ENCODE measurements at regions not wholly inside any gene's neighbourhood (a gene's known extent, or its start where the extent isn't known, plus 50 kb on each side); places are given as distances from the start of the nearest gene placed in this dataset.

DNA sequence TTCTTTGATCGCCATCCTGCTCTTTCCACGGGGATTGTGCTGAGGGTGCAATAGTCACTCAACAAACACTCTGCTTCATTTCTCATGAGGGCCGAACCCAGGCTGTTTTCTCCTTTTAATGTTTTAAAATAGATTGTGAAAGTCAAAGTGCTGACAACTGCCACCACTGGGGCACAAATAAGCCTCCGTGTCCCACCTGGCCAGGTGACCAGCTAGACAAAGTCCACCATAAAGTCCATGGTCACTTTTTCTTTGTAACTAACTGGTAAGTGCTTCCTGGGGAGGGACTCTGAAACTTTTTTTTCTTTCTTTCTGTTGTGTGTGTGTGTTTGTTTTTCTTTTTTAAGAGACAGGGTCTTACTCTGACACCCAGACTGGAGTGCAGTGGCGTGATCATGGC is 219.8 kb downstream of the LY86 start:
- no peak for DNase-seq (ENCODE audit: low spot score in 2 of 2)
- TF ChIP-seq POLR2AphosphoS5 (IDR thresholded peaks at IDR 0.05) (no peak), EP300 (IDR thresholded peaks at IDR 0.05) (no peak), POLR2A (IDR thresholded peaks at IDR 0.05) (no peak)
- TF ChIP-seq, protein P1, sequence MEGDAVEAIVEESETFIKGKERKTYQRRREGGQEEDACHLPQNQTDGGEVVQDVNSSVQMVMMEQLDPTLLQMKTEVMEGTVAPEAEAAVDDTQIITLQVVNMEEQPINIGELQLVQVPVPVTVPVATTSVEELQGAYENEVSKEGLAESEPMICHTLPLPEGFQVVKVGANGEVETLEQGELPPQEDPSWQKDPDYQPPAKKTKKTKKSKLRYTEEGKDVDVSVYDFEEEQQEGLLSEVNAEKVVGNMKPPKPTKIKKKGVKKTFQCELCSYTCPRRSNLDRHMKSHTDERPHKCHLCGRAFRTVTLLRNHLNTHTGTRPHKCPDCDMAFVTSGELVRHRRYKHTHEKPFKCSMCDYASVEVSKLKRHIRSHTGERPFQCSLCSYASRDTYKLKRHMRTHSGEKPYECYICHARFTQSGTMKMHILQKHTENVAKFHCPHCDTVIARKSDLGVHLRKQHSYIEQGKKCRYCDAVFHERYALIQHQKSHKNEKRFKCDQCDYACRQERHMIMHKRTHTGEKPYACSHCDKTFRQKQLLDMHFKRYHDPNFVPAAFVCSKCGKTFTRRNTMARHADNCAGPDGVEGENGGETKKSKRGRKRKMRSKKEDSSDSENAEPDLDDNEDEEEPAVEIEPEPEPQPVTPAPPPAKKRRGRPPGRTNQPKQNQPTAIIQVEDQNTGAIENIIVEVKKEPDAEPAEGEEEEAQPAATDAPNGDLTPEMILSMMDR (IDR thresholded peaks at IDR 0.05) = no peak
- no peaks in the 10 kb centered on the region for H3K9me3 ChIP-seq
- no peak overlapping the region for H3K4me3 ChIP-seq
- H3K27ac ChIP-seq = no peak overlapping the region
- no peaks in the 10 kb centered on the region for H3K27me3 ChIP-seq
- WGBS = 82% methylated on average over 5 of the region's 5 CpGs
- peaks cover 32% of the 10 kb centered on the region for H3K4me1 ChIP-seq
- H3K36me3 ChIP-seq = no peaks in the 10 kb centered on the region

DNA sequence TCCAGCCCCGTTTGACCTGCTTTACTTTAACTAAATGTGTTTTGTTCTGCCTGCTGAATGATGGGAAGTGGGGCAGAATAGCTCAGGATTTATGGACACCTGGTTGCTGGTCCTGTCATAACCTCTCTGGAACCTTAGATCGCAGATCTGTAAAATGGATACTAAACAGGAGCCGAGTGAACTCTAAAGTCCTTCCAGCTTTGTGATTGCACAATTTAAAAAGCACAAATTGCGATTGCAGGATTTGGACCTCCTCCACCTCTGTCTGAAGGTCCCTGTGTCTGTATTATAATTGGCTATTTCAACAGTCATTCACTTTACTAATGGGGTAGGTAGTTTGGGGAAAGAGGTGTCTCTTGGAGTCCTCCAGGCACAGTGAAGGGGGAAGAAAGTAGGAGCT is 220.4 kb downstream of the LY86 start:
- Histone ChIP-seq H3K9me3 (no peaks in the 10 kb centered on the region), H3K27ac (no peak overlapping the region), H3K36me3 (no peaks in the 10 kb centered on the region), H3K27me3 (no peaks in the 10 kb centered on the region), H3K4me3 (no peak overlapping the region), H3K4me1 (peaks cover 26% of the 10 kb centered on the region)
- DNase-seq (ENCODE audit: low spot score in 2 of 2) = no peak
- TF ChIP-seq, protein P1 (IDR thresholded peaks at IDR 0.05) = no peak
- no peak for TF ChIP-seq EP300 (IDR thresholded peaks at IDR 0.05)
- 78% methylated on average over 4 of the region's 4 CpGs for WGBS

DNA sequence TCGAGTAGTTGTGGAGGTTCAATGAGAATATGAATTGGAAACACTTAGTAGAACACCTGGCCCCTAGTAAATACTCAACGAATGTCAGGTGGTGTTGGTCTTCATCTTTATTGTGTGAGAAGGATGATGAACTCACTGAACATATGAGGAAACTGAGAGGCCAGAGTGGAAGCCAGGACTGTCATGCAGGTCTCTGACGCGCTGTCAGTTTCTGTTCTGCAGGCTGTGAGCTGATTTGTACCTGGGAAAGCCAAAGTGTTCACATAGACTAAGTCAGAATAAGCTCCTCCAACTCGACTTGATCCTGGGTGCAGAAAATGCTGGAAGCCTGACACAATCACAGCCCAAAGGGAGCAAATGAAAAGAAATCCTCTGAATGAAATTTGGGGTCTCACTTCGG is 222.2 kb downstream of the LY86 start:
- peak overlapping the region; percentile 33 for H3K4me3 ChIP-seq
- no peaks in the 10 kb centered on the region for H3K27me3 ChIP-seq
- no peaks in the 10 kb centered on the region for H3K9me3 ChIP-seq
- DNase-seq (ENCODE audit: low spot score in 2 of 2) = no peak
- peak overlapping the region; percentile 64 for H3K27ac ChIP-seq
- no peaks in the 10 kb centered on the region for H3K36me3 ChIP-seq
- 54% methylated on average over 6 of the region's 6 CpGs for WGBS
- H3K4me1 ChIP-seq = peaks cover 18% of the 10 kb centered on the region
- no peak for TF ChIP-seq POLR2AphosphoS5 (IDR thresholded peaks at IDR 0.05)
- TF ChIP-seq POLR2A (IDR thresholded peaks at IDR 0.05) = no peak
- TF ChIP-seq, protein P1 (IDR thresholded peaks at IDR 0.05) = no peak
- no peak for TF ChIP-seq EP300 (IDR thresholded peaks at IDR 0.05)

DNA sequence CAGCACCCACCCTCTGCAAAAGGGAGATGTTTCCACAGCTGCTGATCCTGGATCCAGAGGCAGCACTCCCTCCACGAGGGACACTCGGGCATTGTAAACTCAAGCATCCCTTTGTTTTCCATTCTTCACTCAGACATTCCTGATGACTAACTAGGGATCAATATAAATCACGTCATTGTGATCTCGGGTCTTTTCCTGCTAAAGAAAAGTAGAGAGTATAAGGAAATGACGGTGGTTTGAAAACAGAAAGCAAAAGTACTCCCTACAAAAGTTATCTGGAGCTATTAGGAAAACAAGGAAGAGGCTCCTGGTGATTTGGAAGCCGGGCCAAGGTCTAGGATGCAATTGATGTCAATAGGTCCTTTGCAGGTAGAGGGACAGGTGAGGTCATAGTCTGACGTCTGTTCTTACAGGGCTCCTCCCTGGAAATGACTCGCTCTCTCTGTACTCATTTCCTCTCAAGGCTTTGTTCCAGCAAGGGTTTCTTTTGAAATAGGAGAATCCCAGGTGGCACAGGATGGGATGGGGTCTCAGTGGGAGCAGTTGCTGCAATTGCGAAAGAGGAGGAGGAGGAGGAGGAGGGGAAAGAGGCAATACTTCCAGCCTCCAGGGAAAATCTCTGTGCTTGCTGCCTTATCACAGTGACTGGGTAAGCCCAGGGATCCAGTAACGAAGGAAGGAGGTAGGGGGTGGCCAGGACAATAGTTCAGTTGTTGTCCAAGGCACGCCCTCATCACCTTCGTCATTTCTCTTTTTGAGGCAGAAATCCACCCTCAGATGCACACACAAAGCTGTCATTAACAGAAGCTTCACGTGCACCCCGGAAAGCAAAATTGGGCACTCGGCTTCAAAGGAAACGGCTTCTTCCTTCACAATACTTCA is 222.8 kb downstream of the LY86 start:
- Histone ChIP-seq H3K9me3 (no peaks in the 10 kb centered on the region), H3K27me3 (no peaks in the 10 kb centered on the region), H3K4me1 (peaks cover 18% of the 10 kb centered on the region), H3K36me3 (no peaks in the 10 kb centered on the region), H3K27ac (peak overlapping the region; percentile 64), H3K4me3 (peak overlapping the region; percentile 33)
- TF ChIP-seq EP300 (IDR thresholded peaks at IDR 0.05) (no peak), POLR2AphosphoS5 (IDR thresholded peaks at IDR 0.05) (no peak), POLR2A (IDR thresholded peaks at IDR 0.05) (no peak)
- TF ChIP-seq, protein P1 (IDR thresholded peaks at IDR 0.05) = no peak
- no peak for DNase-seq (ENCODE audit: low spot score in 2 of 2)
- WGBS = 22% methylated on average over 16 of the region's 16 CpGs

DNA sequence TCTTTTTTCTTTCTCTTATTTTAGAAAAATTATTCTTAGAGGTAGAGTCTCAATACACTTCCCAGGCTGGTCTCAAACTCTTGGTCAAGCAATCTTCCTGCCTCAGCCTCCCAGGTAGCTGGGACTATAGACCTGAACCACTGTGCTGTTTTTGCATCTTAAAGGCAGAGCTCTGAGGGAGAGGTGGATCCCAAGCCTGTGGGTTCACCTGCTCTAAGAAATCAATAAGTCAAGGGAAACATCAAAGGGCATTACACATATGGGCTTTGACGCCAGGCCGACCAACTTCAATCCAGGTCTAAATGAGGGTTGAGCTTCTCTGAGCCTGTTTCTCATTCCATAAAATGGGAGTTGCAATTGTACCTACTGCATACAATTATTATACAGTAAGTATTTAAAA is 223.9 kb downstream of the LY86 start:
- peaks cover 18% of the 10 kb centered on the region for H3K4me1 ChIP-seq
- TF ChIP-seq POLR2A (IDR thresholded peaks at IDR 0.05) = no peak
- TF ChIP-seq, protein P1 (IDR thresholded peaks at IDR 0.05) = no peak
- no peak for TF ChIP-seq EP300 (IDR thresholded peaks at IDR 0.05)
- no peak for TF ChIP-seq POLR2AphosphoS5 (IDR thresholded peaks at IDR 0.05)
- no peak overlapping the region for H3K27ac ChIP-seq
- H3K4me3 ChIP-seq = no peak overlapping the region
- DNase-seq (ENCODE audit: low spot score in 2 of 2) = peak in 1 of 2 donors; percentile 34
- H3K9me3 ChIP-seq = no peaks in the 10 kb centered on the region
- WGBS = 100% methylated on average over 2 of the region's 2 CpGs
- no peaks in the 10 kb centered on the region for H3K27me3 ChIP-seq
- H3K36me3 ChIP-seq = no peaks in the 10 kb centered on the region
